ACC112 (cell line): ENCODE measurements at regions not wholly inside any gene's neighbourhood (a gene's known extent, or its start where the extent isn't known, plus 50 kb on each side); places are given as distances from the start of the nearest gene placed in this dataset.
"Not testable (repeated sequence)": the region's sequence is repeated elsewhere in the genome, so short reads cannot be mapped to it uniquely, and the experiment has no call there.

Experiments used
- H2AFZ ChIP-seq: fragments of 200-600 bp; sonication (generic); one replicate; pipeline ENCODE4 v1.6.0; 2017; ENCODE audit warnings: antibody characterized with exemption, low read length; ENCODE audit not compliant: unreplicated experiment
- H3K27ac ChIP-seq: fragments of 200-600 bp; sonication (generic); 2 replicates; pipeline ENCODE4 v1.5.1; 2014; ENCODE audit warnings: low read depth, mild to moderate bottlenecking, antibody characterized with exemption, low read length, moderate library complexity
- H3K27me3 ChIP-seq: fragments of 200-600 bp; sonication (generic); 2 replicates; pipeline ENCODE4 v1.6.1; 2014; ENCODE audit warnings: mild to moderate bottlenecking, antibody characterized with exemption, low read length, moderate library complexity, mixed read lengths; ENCODE audit not compliant: insufficient read depth
- H3K36me3 ChIP-seq: fragments of 200-600 bp; sonication (generic); 2 replicates; pipeline ENCODE4 v1.6.1; 2016; ENCODE audit warnings: mild to moderate bottlenecking, antibody characterized with exemption, low read length, moderate library complexity, mixed read lengths; ENCODE audit not compliant: insufficient read depth
- H3K4me1 ChIP-seq: fragments of 200-600 bp; sonication (generic); one replicate; pipeline ENCODE4 v1.6.1; 2016; ENCODE audit warnings: low read length, mixed read lengths; ENCODE audit not compliant: insufficient read depth, unreplicated experiment, control insufficient read depth
- H3K4me3 ChIP-seq: fragments of 200-600 bp; sonication (generic); 2 replicates; pipeline ENCODE4 v1.5.1; 2014; ENCODE audit warnings: mild to moderate bottlenecking, low read depth, low read length
- H3K79me2 ChIP-seq: fragments of 200-600 bp; sonication (generic); one replicate; pipeline ENCODE4 v1.6.0; 2016; ENCODE audit warnings: low read length; ENCODE audit not compliant: control insufficient read depth, unreplicated experiment, insufficient read depth

GRCh38 chr5:159687892-159688291 lies 228.4 kb upstream of the ADRA1B start:
- not testable (repeated sequence) for H3K4me3 ChIP-seq, H3K27ac ChIP-seq, H2AFZ ChIP-seq, H3K36me3 ChIP-seq, H3K27me3 ChIP-seq, H3K79me2 ChIP-seq, H3K4me1 ChIP-seq

DNA sequence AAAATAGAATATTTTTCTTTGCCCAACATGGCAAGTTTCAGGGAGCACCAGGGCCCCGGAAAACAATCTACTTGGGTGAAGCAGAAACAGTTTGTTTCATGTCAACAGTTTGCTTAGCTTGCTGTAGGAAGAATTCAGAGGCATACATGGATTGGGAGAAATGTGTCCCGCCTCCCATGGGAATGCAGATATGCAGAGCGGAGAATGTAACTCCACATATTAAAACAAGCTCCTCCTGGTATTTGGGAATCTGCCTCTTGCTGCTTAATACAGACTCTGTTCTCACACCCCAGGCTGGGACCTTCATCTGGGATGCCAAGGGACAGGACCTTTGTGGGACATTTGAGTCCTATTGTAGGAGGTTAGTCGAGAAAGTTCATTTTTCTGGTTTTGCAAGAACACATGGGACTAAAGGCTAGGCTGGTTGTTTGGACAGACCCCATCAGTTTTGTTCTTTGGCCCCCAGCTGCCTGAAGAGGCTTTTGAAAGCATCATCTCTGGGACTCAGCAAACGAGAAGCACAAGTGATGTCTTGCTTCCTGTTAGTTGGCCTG lies 220.5 kb upstream of the ADRA1B start:
- Histone ChIP-seq H3K36me3 (no peaks in the 10 kb centered on the region), H3K79me2 (no peaks in the 10 kb centered on the region), H3K27me3 (no peaks in the 10 kb centered on the region), H2AFZ (no peak overlapping the region), H3K4me1 (no peaks in the 10 kb centered on the region), H3K27ac (no peak overlapping the region), H3K4me3 (no peak overlapping the region)

- Histone ChIP-seq H3K4me3 (no peak overlapping the region), H3K4me1 (no peaks in the 10 kb centered on the region), H3K36me3 (no peaks in the 10 kb centered on the region), H2AFZ (no peak overlapping the region), H3K79me2 (no peaks in the 10 kb centered on the region), H3K27me3 (no peaks in the 10 kb centered on the region), H3K27ac (no peak overlapping the region)
These were observed 218.8 kb upstream of the ADRA1B start for GRCh38 chr5:159697530-159697929.

DNA sequence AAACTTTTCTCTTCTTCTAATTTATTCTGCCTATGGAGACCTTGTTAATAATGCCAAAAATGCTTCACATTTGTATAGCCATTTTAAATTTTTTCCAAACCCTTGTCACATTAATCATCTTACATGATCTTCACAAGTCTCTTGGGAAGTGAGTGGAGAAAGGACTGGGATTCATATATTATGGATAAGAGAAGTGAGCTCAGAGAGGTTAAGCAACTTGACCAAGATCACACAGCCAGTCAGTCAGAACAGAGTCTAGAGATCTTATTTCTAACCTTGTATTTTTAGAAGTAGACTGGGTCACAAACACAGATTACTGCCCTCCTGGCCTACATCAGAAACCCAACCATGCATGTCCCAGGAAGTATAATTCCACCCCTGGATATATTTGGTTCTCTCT lies 218.0 kb upstream of the ADRA1B start:
- Histone ChIP-seq H2AFZ (no peak overlapping the region), H3K4me1 (no peaks in the 10 kb centered on the region), H3K79me2 (no peaks in the 10 kb centered on the region), H3K4me3 (no peak overlapping the region), H3K27me3 (no peaks in the 10 kb centered on the region), H3K36me3 (no peaks in the 10 kb centered on the region), H3K27ac (no peak overlapping the region)

- Histone ChIP-seq H3K36me3 (no peaks in the 10 kb centered on the region), H3K4me1 (no peaks in the 10 kb centered on the region), H3K4me3 (no peak overlapping the region), H3K79me2 (no peaks in the 10 kb centered on the region), H3K27me3 (no peaks in the 10 kb centered on the region), H2AFZ (no peak overlapping the region), H3K27ac (no peak overlapping the region)
These were observed 216.3 kb upstream of the ADRA1B start for GRCh38 chr5:159700016-159700415.

- Histone ChIP-seq H3K27me3 (no peaks in the 10 kb centered on the region), H3K79me2 (no peaks in the 10 kb centered on the region), H3K4me3 (no peak overlapping the region), H3K27ac (no peak overlapping the region), H3K4me1 (no peaks in the 10 kb centered on the region), H3K36me3 (no peaks in the 10 kb centered on the region), H2AFZ (no peak overlapping the region)
These were observed 214.0 kb upstream of the ADRA1B start for GRCh38 chr5:159702301-159702700.

DNA sequence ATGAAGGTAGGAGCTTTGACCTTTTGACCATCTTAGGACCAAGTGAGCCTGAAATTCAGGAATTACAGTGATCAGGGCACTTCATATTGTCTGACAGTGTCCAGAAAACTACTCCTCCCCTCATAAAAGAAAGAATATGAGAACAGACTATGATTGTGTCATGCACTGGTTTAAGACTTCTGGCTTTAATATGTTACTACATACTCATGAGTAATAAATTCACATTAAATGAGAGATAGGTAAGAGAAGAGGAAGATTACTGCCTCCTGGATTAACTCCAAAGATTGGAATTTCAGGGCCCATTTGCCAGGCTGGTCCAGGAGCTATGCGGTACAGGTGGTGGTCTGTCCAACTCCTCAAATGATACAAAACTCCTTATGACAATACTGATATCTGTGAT lies 213.5 kb upstream of the ADRA1B start:
- Histone ChIP-seq H3K4me1 (no peaks in the 10 kb centered on the region), H3K27me3 (no peaks in the 10 kb centered on the region), H2AFZ (no peak overlapping the region), H3K27ac (no peak overlapping the region), H3K4me3 (no peak overlapping the region), H3K36me3 (no peaks in the 10 kb centered on the region), H3K79me2 (no peaks in the 10 kb centered on the region)

DNA sequence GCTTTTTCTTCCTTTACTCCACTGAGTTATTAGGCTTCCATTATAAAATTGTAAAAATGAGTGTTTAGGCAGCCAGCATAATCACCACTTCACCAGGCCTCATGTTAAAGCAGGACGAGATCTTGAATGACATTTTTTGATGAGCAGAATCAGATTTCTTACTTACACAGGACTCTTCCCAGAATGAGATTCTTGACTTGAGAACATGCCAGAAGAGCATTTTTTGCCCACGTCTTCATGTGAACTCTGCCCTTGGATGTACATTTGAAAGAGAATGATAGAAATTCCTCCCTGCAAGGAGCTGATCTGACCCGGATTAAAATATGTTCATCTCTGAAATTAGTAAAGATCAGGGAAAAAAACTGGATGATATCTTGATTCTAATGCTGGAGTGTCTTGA lies 212.1 kb upstream of the ADRA1B start:
- Histone ChIP-seq H3K4me1 (no peaks in the 10 kb centered on the region), H3K4me3 (no peak overlapping the region), H3K36me3 (no peaks in the 10 kb centered on the region), H3K27me3 (no peaks in the 10 kb centered on the region), H3K27ac (no peak overlapping the region), H2AFZ (peak overlapping the region; percentile 43), H3K79me2 (no peaks in the 10 kb centered on the region)

- Histone ChIP-seq H3K4me3 (no peak overlapping the region), H3K79me2 (no peaks in the 10 kb centered on the region), H2AFZ (no peak overlapping the region), H3K27ac (no peak overlapping the region), H3K27me3 (no peaks in the 10 kb centered on the region), H3K4me1 (no peaks in the 10 kb centered on the region), H3K36me3 (no peaks in the 10 kb centered on the region)
These were observed 210.3 kb upstream of the ADRA1B start for GRCh38 chr5:159705948-159706347.

DNA sequence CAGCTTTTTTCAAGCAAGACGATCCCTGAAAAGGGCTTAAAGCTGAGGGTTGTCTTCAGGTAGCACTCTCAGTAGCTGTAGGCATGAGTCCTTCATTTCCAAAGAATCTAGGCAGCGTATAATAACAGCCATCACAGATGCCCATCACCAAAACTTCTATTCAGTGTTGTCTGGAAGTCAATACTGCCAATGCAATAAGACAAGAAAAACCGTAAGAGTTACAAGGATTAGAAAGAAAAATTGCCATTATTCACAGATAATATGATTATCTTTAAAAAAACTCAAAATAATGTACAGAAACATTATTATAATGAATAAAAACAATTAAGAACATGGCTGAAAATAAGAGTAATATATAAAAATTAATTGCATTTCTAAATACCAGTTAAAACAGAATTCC lies 208.2 kb upstream of the ADRA1B start:
- Histone ChIP-seq H2AFZ (no peak overlapping the region), H3K27ac (no peak overlapping the region), H3K4me3 (no peak overlapping the region)

GRCh38 chr5:159712672-159713071 lies 203.6 kb upstream of the ADRA1B start:
- H3K79me2 ChIP-seq: no peaks in the 10 kb centered on the region
- H3K4me1 ChIP-seq: no peaks in the 10 kb centered on the region
- no peak overlapping the region for H3K4me3 ChIP-seq
- H3K27me3 ChIP-seq: no peaks in the 10 kb centered on the region
- no peak overlapping the region for H2AFZ ChIP-seq
- H3K36me3 ChIP-seq: no peaks in the 10 kb centered on the region
- H3K27ac ChIP-seq: no peak overlapping the region

More for the DNA sequence above, 208.2 kb upstream of the ADRA1B start:
- Histone ChIP-seq H3K79me2 (no peaks in the 10 kb centered on the region), H3K4me1 (no peaks in the 10 kb centered on the region), H3K27me3 (no peaks in the 10 kb centered on the region), H3K36me3 (no peaks in the 10 kb centered on the region)
